ENCODE measurements at regions not wholly inside any gene's neighbourhood (a gene's known extent, or its start where the extent isn't known, plus 50 kb on each side); places are given as distances from the start of the nearest gene placed in this dataset.

GRCh38 chr14:29078810-29079522 is 312.4 kb downstream of the FOXG1 start:
- no peak for ATAC-seq (ENCODE audit: low read depth)
- H4K5ac ChIP-seq (ENCODE audit: low read depth, low read length), result no peak overlapping the region
- H2BK20ac ChIP-seq (ENCODE audit: low read depth, low read length), result no peak overlapping the region
- no peak overlapping the region for H2BK5ac ChIP-seq (ENCODE audit: low read depth, low read length, poor library complexity, severe bottlenecking)
- H3K4me1 ChIP-seq (ENCODE audit: control insufficient read depth, insufficient read depth, low read length), result no peaks in the 10 kb centered on the region
- no peaks in the 10 kb centered on the region for H3K79me1 ChIP-seq (ENCODE audit: low read depth in 1 of 2, low read length in 2 of 2)
- H4K91ac ChIP-seq (ENCODE audit: insufficient read depth, low read depth, low read length), result no peak overlapping the region
- H4K8ac ChIP-seq (ENCODE audit: low read depth in 2 of 2, low read length in 2 of 2), result no peak overlapping the region
- no TSS peak for BruUV-seq (replicated peaks)
- dilution Hi-C loops (cut with HindIII; ENCODE audit: low sequenced_read_pairs, unreplicated experiment), result no loop called here
- no peaks in the 10 kb centered on the region for H3K9me1 ChIP-seq (ENCODE audit: insufficient read depth, low read length)
- H3K18ac ChIP-seq (ENCODE audit: low read depth, low read length), result no peak overlapping the region
- no peak overlapping the region for H2AK9ac ChIP-seq (replicated peaks; ENCODE audit: low read depth, low read length, poor library complexity)
- H2BK15ac ChIP-seq (ENCODE audit: low read depth, low read length), result no peak overlapping the region
- intact Hi-C loops (cut with micrococcal nuclease), result no loop called here
- no peak overlapping the region for H2AFZ ChIP-seq (replicated peaks; ENCODE audit: low read length, poor library complexity)
- no peak overlapping the region for H2BK120ac ChIP-seq (ENCODE audit: low read depth, low read length)
- WGBS, 2 experiments (ENCODE audit: extremely low coverage in 2 of 2, insufficient read length in 1 of 2), result no CpG with 5 or more reads among the region's 3 CpGs
- H3K23ac ChIP-seq (ENCODE audit: low read depth, low read length), result no peak overlapping the region
- no peak overlapping the region for H3K4me2 ChIP-seq (ENCODE audit: low read depth, low read length)
- H4K20me1 ChIP-seq (ENCODE audit: insufficient read depth, low read length), result no peaks in the 10 kb centered on the region
- no peak overlapping the region for H3K27ac ChIP-seq (ENCODE audit: insufficient read depth, low read length)
- H3K14ac ChIP-seq (replicated peaks; ENCODE audit: low read depth, low read length), result no peak overlapping the region
- no peak for DNase-seq
- no peak overlapping the region for H3K9ac ChIP-seq (ENCODE audit: low read depth, low read length)
- ChIA-PET CTCF (no interaction called here), POLR2A (ENCODE audit: unreplicated experiment) (no interaction called here)
- TF ChIP-seq RAD21 (IDR thresholded peaks at IDR 0.05; ENCODE audit: low read length), result no peak
- H3K56ac ChIP-seq (ENCODE audit: extremely low read depth, insufficient read depth, low read length), result no peak overlapping the region
- in situ Hi-C loops (cut with MboI; ENCODE audit: low sequenced_read_pairs), result no loop called here
- no peak overlapping the region for H3K4ac ChIP-seq (ENCODE audit: low read depth, low read length)
- no peaks in the 10 kb centered on the region for H3K36me3 ChIP-seq (ENCODE audit: control insufficient read depth, insufficient read depth, low read length)
- H3K4me3 ChIP-seq (ENCODE audit: insufficient read depth, low read depth, low read length), result no peak overlapping the region
- H2AK5ac ChIP-seq (ENCODE audit: low read depth, low read length), result no peak overlapping the region
- no peaks in the 10 kb centered on the region for H3K9me3 ChIP-seq (ENCODE audit: control insufficient read depth, insufficient read depth, low read length)
- H3K27me3 ChIP-seq (ENCODE audit: control insufficient read depth, insufficient read depth, low read length), result no peaks in the 10 kb centered on the region

Measured in IMR-90 (cell line).